K562 (cell line): ENCODE measurements at regions not wholly inside any gene's neighbourhood (a gene's known extent, or its start where the extent isn't known, plus 50 kb on each side); places are given as distances from the start of the nearest gene placed in this dataset.

ENCODE experiments used
- ATAC-seq: fragments of 200-7000 bp; cut with Tn5 transposase; 3 replicates; pipeline ENCODE4 v1.9.1; 2020; ENCODE audit warnings: moderate library complexity
- BruUV-seq: library from RNA; stranded (reverse); fragments of 400-500 nt; replicated peaks from 2 replicates; lab custom pipeline; 2021; lab: Mats Ljungman, UMichigan
- CTCF ChIA-PET: fragments of 300-600 bp; formaldehyde crosslinking; extraction: SDS; loops from one replicate; lab custom pipeline; 2021; ENCODE audit warnings: low intra/inter-chr PET ratio; lab: Yijun Ruan, JAX
- POLR2A ChIA-PET: fragments of 300-600, 350-650 bp; sonication (Branson Sonifier 250); formaldehyde crosslinking; extraction: SDS; loops from one replicate; lab custom pipeline; 2021; ENCODE audit warnings: antibody characterized with exemption, inconsistent platforms; lab: Yijun Ruan, JAX
- DNase-seq, 4 experiments: peaks; one replicate each; pipeline versions ENCODE4 v3.0.0 to v3.0.0-alpha.2; 2011 to 2018; ENCODE audit warnings: low spot score in 3 of 4, mixed read lengths in 3 of 4; ENCODE audit errors: extremely low read depth in 1 of 4
- FAIRE-seq: peaks from 2 replicates; lab custom pipeline; 2011; peaks lifted over from hg19 to GRCh38; lab: Jason Lieb, UNC
- H2AFZ ChIP-seq: 2 replicates; pipeline ENCODE4 v1.6.0; 2011; ENCODE audit warnings: low read depth, low read length, control low read depth, inconsistent platforms
- H3K27ac ChIP-seq: fragments of 200-600 bp; 3 replicates; pipeline ENCODE4 v1.8.0; 2011; ENCODE audit warnings: low read depth, mild to moderate bottlenecking, control low read depth, inconsistent platforms, low read length, moderate library complexity, mixed read lengths; ENCODE audit errors: extremely low read depth
- H3K27me3 ChIP-seq, 2 experiments: fragments of 300-600 bp in 1 of 2; 2 replicates in 1 of 2; 3 replicates in 1 of 2; pipeline versions ENCODE4 v1.6.0 to v1.8.0; 2011; ENCODE audit warnings: inconsistent platforms in 2 of 2, low read length in 2 of 2, mild to moderate bottlenecking in 1 of 2, mixed read lengths in 1 of 2, moderate library complexity in 1 of 2; ENCODE audit not compliant: control insufficient read depth in 2 of 2, insufficient read depth in 2 of 2
- H3K36me3 ChIP-seq: fragments of 300-600 bp; 3 replicates; pipeline ENCODE4 v1.8.0; 2011; ENCODE audit warnings: mild to moderate bottlenecking, low read length, inconsistent platforms; ENCODE audit not compliant: control insufficient read depth, insufficient read depth
- H3K4me1 ChIP-seq, 2 experiments: fragments of 200-600 bp in 1 of 2; replicated peaks in 1 of 2; 2 replicates in 1 of 2; 3 replicates in 1 of 2; pipeline versions ENCODE4 v1.5.1 to v1.8.0; 2011; ENCODE audit warnings: inconsistent platforms in 2 of 2, low read length in 2 of 2, mild to moderate bottlenecking in 1 of 2, mixed read lengths in 1 of 2, moderate library complexity in 1 of 2; ENCODE audit not compliant: control insufficient read depth in 2 of 2, insufficient read depth in 2 of 2
- H3K4me2 ChIP-seq: 2 replicates; pipeline ENCODE4 v1.6.1; 2011; ENCODE audit warnings: low read length, control low read depth, inconsistent platforms, mixed read lengths; ENCODE audit not compliant: insufficient read depth
- H3K4me3 ChIP-seq: fragments of 200-600 bp; sonication (generic), shearing (Covaris generic); 2 replicates; pipeline ENCODE4 v1.5.1; 2016; ENCODE audit warnings: control low read depth, inconsistent platforms
- H3K79me2 ChIP-seq: fragments of 200-600 bp; 3 replicates; pipeline ENCODE4 v1.8.0; 2011; ENCODE audit warnings: low read length, inconsistent platforms; ENCODE audit not compliant: control insufficient read depth, insufficient read depth
- H3K9ac ChIP-seq, 2 experiments: 2 replicates each; pipeline versions ENCODE4 v1.6.0 to v1.6.1; 2011; ENCODE audit warnings: low read depth in 2 of 2, low read length in 2 of 2, control low read depth in 1 of 2, inconsistent platforms in 1 of 2, mild to moderate bottlenecking in 1 of 2, mixed read lengths in 1 of 2; ENCODE audit not compliant: insufficient read depth in 1 of 2
- H3K9me1 ChIP-seq: one replicate; pipeline ENCODE4 v1.6.0; 2011; ENCODE audit warnings: inconsistent platforms, mild to moderate bottlenecking, low read length, moderate library complexity; ENCODE audit not compliant: control insufficient read depth, insufficient read depth
- H3K9me3 ChIP-seq: replicated peaks from 2 replicates; pipeline ENCODE4 v1.5.1; 2011; ENCODE audit warnings: low read depth, low read length, inconsistent platforms; ENCODE audit not compliant: control insufficient read depth, insufficient read depth
- H4K20me1 ChIP-seq: replicated peaks from 2 replicates; pipeline ENCODE4 v1.6.1; 2011; ENCODE audit warnings: low read length, inconsistent platforms, mixed read lengths; ENCODE audit not compliant: control insufficient read depth, insufficient read depth
- ARID1B ChIP-seq: fragments of 450-650 bp; IDR thresholded peaks from 2 replicates; pipeline ENCODE4 v1.6.1; 2016; ENCODE audit warnings: antibody characterized with exemption, mild to moderate bottlenecking, inconsistent platforms
- BCOR ChIP-seq: fragments of 450-650 bp; IDR thresholded peaks from 2 replicates; pipeline ENCODE4 v1.6.1; 2016
- GTF2F1 ChIP-seq: IDR thresholded peaks from 2 replicates; pipeline ENCODE4 v1.6.1; 2011; ENCODE audit warnings: low read depth, low read length, improper control_type of control experiment
- LCOR ChIP-seq: sonication (generic); formaldehyde crosslinking; IDR thresholded peaks from 2 replicates; pipeline ENCODE4 v1.8.0; 2022; ENCODE audit warnings: mild to moderate bottlenecking, missing genetic modification reagents
- NEUROD1 ChIP-seq: fragments of 150-350 bp; IDR thresholded peaks from 2 replicates; pipeline ENCODE4 v1.6.1; 2014; ENCODE audit warnings: borderline replicate concordance, low read length, low read depth; ENCODE audit not compliant: partially characterized antibody
- XRCC3 ChIP-seq: fragments of 450-650 bp; IDR thresholded peaks from 2 replicates; pipeline ENCODE4 v1.6.1; 2017; ENCODE audit warnings: mild to moderate bottlenecking, moderate library complexity
- WGBS: fragments of 100-300 bp; shearing (Covaris generic); methylation state at CpG from one replicate; pipeline ENCODE4 v1.1.6; 2016; ENCODE audit warnings: low coverage, mixed read lengths; ENCODE audit not compliant: insufficient coverage; ENCODE audit errors: missing lambda C conversion rate; 5-methylcytosine and 5-hydroxymethylcytosine counted together
- in situ Hi-C: fragments of 300-500 bp; cut with MboI; formaldehyde crosslinking; loops from 4 replicates; pipeline ENCODE4 v1.15.0; 2018; ENCODE audit warnings: inconsistent platforms, mixed read lengths
- intact Hi-C: fragments of 100-400 bp; cut with micrococcal nuclease; formaldehyde crosslinking; loops from 2 replicates; pipeline ENCODE4 v1.14.2; 2022
- TF ChIP-seq, protein P1 (sequence below): sonication (generic); formaldehyde crosslinking; IDR thresholded peaks from 2 replicates; pipeline ENCODE4 v1.8.0; 2023; ENCODE audit warnings: mild to moderate bottlenecking, missing genetic modification reagents

DNA sequence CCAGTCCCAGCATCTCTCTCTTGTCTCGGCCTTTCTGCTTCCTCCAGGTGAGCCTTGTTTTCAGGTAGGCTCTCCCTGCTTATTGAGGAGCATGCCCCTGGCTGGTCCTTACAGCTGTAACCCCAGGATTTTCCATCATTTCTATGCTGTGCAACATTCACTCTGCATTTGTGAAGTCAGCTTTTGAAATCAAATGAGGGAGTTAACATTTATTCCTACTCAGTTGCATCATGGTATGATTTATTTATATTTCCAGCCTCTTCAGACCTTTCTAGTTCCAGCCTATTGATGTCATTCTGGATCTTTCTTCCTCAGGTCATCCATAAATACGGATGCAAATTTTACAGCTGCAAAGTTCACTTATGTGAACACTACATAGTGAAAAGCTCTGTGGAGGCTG is 755.6 kb downstream of the TYW1 start (continued):
- TF ChIP-seq, protein P1, sequence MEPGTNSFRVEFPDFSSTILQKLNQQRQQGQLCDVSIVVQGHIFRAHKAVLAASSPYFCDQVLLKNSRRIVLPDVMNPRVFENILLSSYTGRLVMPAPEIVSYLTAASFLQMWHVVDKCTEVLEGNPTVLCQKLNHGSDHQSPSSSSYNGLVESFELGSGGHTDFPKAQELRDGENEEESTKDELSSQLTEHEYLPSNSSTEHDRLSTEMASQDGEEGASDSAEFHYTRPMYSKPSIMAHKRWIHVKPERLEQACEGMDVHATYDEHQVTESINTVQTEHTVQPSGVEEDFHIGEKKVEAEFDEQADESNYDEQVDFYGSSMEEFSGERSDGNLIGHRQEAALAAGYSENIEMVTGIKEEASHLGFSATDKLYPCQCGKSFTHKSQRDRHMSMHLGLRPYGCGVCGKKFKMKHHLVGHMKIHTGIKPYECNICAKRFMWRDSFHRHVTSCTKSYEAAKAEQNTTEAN (CRISPR knock-in tag), result no peak
- TF ChIP-seq BCOR, result no peak
- no peak for TF ChIP-seq ARID1B

DNA sequence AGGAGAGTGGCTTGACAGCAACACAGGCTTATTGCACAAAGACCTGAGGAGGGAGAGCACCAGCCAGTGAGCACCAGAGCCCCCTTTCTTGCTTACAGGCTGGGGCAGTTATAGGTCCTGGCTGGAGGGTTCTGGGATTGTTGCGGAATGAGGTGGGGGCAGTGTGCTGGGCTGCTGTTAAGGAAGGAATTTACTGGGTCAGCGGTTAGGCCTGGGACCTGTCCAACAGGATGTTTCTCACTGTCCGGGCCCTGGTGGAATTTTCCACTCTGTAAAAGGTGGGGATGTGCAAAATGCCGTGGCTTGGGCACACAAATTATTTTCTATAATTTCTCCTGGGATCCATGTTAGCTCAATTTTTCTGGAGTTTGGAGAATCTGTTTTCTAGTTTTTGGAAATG is 757.3 kb downstream of the TYW1 start:
- CTCF ChIA-PET, result no interaction called here
- POLR2A ChIA-PET, result interaction anchor here (1.2 kb wide), 1 partner anchor 14 kb away, joined by 3 read pairs; no protein-coding TSS in a partner anchor
- Histone ChIP-seq H3K36me3 (no peaks in the 10 kb centered on the region), H4K20me1 (no peaks in the 10 kb centered on the region), H3K4me2 (no peak overlapping the region), H3K9ac (no peak overlapping the region), H3K4me1 (no peaks in the 10 kb centered on the region), H3K9me3 (no peaks in the 10 kb centered on the region), H2AFZ (no peak overlapping the region), H3K79me2 (no peaks in the 10 kb centered on the region), H3K9me1 (no peaks in the 10 kb centered on the region), H3K4me3 (no peak overlapping the region)
- intact Hi-C loops, result no loop called here
- FAIRE-seq, result no peak
- whole genome bisulfite sequencing, result 4% methylated on average over 4 of the region's 4 CpGs
- no peak for ATAC-seq
- no peak for DNase-seq
- TF ChIP-seq XRCC3 (no peak), NEUROD1 (no peak), GTF2F1 (no peak), LCOR (CRISPR knock-in tag) (no peak)
- TF ChIP-seq, all 486 proteins: peak for 0
- BruUV-seq, result no TSS peak
- H3K27me3 ChIP-seq, result no peaks in the 10 kb centered on the region
- in situ Hi-C loops, result no loop called here
- H3K27ac ChIP-seq, result no peak overlapping the region
